ENCODE measurements at regions not wholly inside any gene's neighbourhood (a gene's known extent, or its start where the extent isn't known, plus 50 kb on each side); places are given as distances from the start of the nearest gene placed in this dataset.

- no peak for TF ChIP-seq CTCF (IDR thresholded peaks at IDR 0.05)
- TF ChIP-seq POLR2A (IDR thresholded peaks at IDR 0.05), result no peak
Measured at GRCh38 chrX:20585782-20586181, 319.1 kb upstream of the RPS6KA3 start.
